ENCODE measurements at regions not wholly inside any gene's neighbourhood (a gene's known extent, or its start where the extent isn't known, plus 50 kb on each side); places are given as distances from the start of the nearest gene placed in this dataset.

DNA sequence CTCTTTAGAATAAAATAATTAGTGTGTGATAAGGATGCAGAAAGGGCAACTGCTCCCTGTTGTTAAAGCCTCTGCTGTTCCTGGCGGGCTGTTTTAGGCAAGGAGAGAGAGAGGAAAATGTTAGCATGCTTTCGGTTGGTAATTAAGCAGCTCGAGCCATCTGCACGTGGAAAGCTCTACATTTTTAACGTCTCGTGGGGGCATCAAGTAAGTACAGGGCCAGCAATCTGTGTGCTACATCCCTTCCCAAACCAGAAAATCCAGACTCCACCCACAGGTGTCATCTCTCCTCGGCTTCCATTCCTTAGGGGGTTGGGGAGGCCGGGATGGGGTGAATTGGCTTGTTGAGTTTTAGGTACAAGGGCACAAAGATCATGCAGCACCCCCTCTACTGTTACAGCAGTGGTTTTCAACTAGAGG, 62.4 kb upstream of the MARCHF10 start:
- no peak for TF ChIP-seq POLR2AphosphoS5 (IDR thresholded peaks at IDR 0.05; ENCODE audit: low read depth, low read length)
- TF ChIP-seq, protein P1, sequence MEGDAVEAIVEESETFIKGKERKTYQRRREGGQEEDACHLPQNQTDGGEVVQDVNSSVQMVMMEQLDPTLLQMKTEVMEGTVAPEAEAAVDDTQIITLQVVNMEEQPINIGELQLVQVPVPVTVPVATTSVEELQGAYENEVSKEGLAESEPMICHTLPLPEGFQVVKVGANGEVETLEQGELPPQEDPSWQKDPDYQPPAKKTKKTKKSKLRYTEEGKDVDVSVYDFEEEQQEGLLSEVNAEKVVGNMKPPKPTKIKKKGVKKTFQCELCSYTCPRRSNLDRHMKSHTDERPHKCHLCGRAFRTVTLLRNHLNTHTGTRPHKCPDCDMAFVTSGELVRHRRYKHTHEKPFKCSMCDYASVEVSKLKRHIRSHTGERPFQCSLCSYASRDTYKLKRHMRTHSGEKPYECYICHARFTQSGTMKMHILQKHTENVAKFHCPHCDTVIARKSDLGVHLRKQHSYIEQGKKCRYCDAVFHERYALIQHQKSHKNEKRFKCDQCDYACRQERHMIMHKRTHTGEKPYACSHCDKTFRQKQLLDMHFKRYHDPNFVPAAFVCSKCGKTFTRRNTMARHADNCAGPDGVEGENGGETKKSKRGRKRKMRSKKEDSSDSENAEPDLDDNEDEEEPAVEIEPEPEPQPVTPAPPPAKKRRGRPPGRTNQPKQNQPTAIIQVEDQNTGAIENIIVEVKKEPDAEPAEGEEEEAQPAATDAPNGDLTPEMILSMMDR (IDR thresholded peaks at IDR 0.05), result no peak
